ENCODE measurements at regions not wholly inside any gene's neighbourhood (a gene's known extent, or its start where the extent isn't known, plus 50 kb on each side); places are given as distances from the start of the nearest gene placed in this dataset.

GRCh38 chr10:128263891-128264688 lies 137.9 kb upstream of the MKI67 start:
- DNase-seq (ENCODE audit: low read depth) = peak; percentile 65
- TF ChIP-seq CTCF (IDR thresholded peaks at IDR 0.05; ENCODE audit: low read length, missing control alignments) = peak; percentile 71

GRCh38 chr10:128265596-128265995 lies 139.4 kb upstream of the MKI67 start:
- no peak for TF ChIP-seq CTCF (IDR thresholded peaks at IDR 0.05; ENCODE audit: low read length, missing control alignments)

More at GRCh38 chr10:128263891-128264688, 137.9 kb upstream of the MKI67 start:
- no peak overlapping the region for H3K4me3 ChIP-seq (replicated peaks; ENCODE audit: low read depth, low read length)

GRCh38 chr10:128267581-128267980 lies 141.4 kb upstream of the MKI67 start:
- no peak for TF ChIP-seq CTCF (IDR thresholded peaks at IDR 0.05; ENCODE audit: low read length, missing control alignments)
- no peak overlapping the region for H3K4me3 ChIP-seq (replicated peaks; ENCODE audit: low read depth, low read length)

More at GRCh38 chr10:128265596-128265995, 139.4 kb upstream of the MKI67 start:
- no peak for DNase-seq (ENCODE audit: low read depth)
- no peak overlapping the region for H3K4me3 ChIP-seq (replicated peaks; ENCODE audit: low read depth, low read length)

GRCh38 chr10:128268015-128268722 lies 141.9 kb upstream of the MKI67 start:
- peak; percentile 36 for TF ChIP-seq CTCF (IDR thresholded peaks at IDR 0.05; ENCODE audit: low read length, missing control alignments)
- peak; percentile 26 for DNase-seq (ENCODE audit: low read depth)
- H3K4me3 ChIP-seq (replicated peaks; ENCODE audit: low read depth, low read length) = no peak overlapping the region

More at GRCh38 chr10:128267581-128267980, 141.4 kb upstream of the MKI67 start:
- DNase-seq (ENCODE audit: low read depth) = no peak

GRCh38 chr10:128274938-128275337 lies 148.7 kb upstream of the MKI67 start:
- H3K4me3 ChIP-seq (replicated peaks; ENCODE audit: low read depth, low read length) = no peak overlapping the region
- no peak for TF ChIP-seq CTCF (IDR thresholded peaks at IDR 0.05; ENCODE audit: low read length, missing control alignments)
- DNase-seq (ENCODE audit: low read depth) = peak; percentile 12

GRCh38 chr10:128275388-128276177 lies 149.4 kb upstream of the MKI67 start:
- H3K4me3 ChIP-seq (replicated peaks; ENCODE audit: low read depth, low read length) = no peak overlapping the region
- TF ChIP-seq CTCF (IDR thresholded peaks at IDR 0.05; ENCODE audit: low read length, missing control alignments) = no peak
- DNase-seq (ENCODE audit: low read depth) = no peak

Measured in fibroblast of pulmonary artery (primary cell).